Activated T-helper 1 cell treated with anti-CD3 and anti-CD28 coated beads, Interleukin-12 subunit alpha, Interleukin-12 subunit beta, Interleukin-2, Interleukin-4 antibody, amounts not matched to agents 30 ng/mL and 10 ng/mL and 1 ng/mL, durations not matched to agents 14 hours and 24 hours and 36 hours (primary cell): ENCODE measurements at regions not wholly inside any gene's neighbourhood (a gene's known extent, or its start where the extent isn't known, plus 50 kb on each side); places are given as distances from the start of the nearest gene placed in this dataset.

Experiments used
- DNase-seq: peaks from one replicate; pipeline ENCODE4 v3.0.0; 2021; ENCODE audit warnings: low spot score
- H3K27ac Mint-ChIP-seq: one replicate; pipeline ENCODE4 v1.8.0; 2021; ENCODE audit warnings: mild to moderate bottlenecking, mixed read lengths
- H3K27me3 Mint-ChIP-seq: one replicate; pipeline ENCODE4 v1.8.0; 2022; ENCODE audit warnings: mild to moderate bottlenecking, moderate library complexity, mixed read lengths; ENCODE audit not compliant: insufficient read depth
- H3K36me3 Mint-ChIP-seq: one replicate; pipeline ENCODE4 v1.8.0; 2021; ENCODE audit warnings: low read depth, mixed read lengths
- H3K4me1 Mint-ChIP-seq: one replicate; pipeline ENCODE4 v1.8.0; 2021; ENCODE audit warnings: low read depth, mixed read lengths
- H3K4me3 Mint-ChIP-seq: one replicate; pipeline ENCODE4 v1.8.0; 2021; ENCODE audit warnings: mild to moderate bottlenecking, moderate library complexity, mixed read lengths
- H3K9me3 Mint-ChIP-seq: one replicate; pipeline ENCODE4 v1.8.0; 2021; ENCODE audit warnings: mixed read lengths
- intact Hi-C: fragments of 100-400 bp; cut with micrococcal nuclease; formaldehyde crosslinking; loops from one replicate; pipeline ENCODE4 v1.15.1; 2024

DNA sequence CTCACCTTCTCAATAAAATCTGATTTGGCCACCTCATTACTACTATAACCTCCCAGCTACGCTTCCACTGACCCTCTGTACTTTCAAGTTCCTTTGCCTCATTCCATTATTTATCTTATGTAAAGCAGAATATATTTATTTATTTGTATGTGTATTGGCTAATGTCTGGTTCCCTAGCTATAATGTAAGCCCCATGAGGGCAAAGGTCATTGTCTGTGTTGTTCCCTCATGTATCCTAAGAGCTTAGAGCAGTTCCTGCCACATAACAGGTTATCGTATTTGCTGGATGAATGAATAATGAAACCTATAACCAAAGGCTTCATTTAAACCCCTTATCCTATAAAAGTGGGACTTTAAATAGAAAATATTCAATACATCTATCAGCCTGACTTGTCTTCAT is 77.9 kb upstream of the DPT start:
- Mint-ChIP-seq H3K4me1 (no peaks in the 10 kb centered on the region), H3K27me3 (peaks cover 5% of the 10 kb centered on the region), H3K27ac (no peak overlapping the region), H3K9me3 (no peaks in the 10 kb centered on the region), H3K36me3 (no peaks in the 10 kb centered on the region), H3K4me3 (no peak overlapping the region)
- no peak for DNase-seq
- intact Hi-C loops: no loop called here

- Mint-ChIP-seq H3K27ac (no peak overlapping the region), H3K9me3 (no peaks in the 10 kb centered on the region), H3K4me3 (no peak overlapping the region), H3K4me1 (no peaks in the 10 kb centered on the region), H3K27me3 (peaks cover 7% of the 10 kb centered on the region), H3K36me3 (no peaks in the 10 kb centered on the region)
- intact Hi-C loops: no loop called here
- DNase-seq: no peak
Measured at GRCh38 chr1:168811176-168811575, 82.2 kb upstream of the DPT start.

- no peak overlapping the region for H3K27ac Mint-ChIP-seq
- peaks cover 13% of the 10 kb centered on the region for H3K4me1 Mint-ChIP-seq
- peaks cover 15% of the 10 kb centered on the region for H3K27me3 Mint-ChIP-seq
- no peak for DNase-seq
- no peaks in the 10 kb centered on the region for H3K9me3 Mint-ChIP-seq
- H3K36me3 Mint-ChIP-seq: no peaks in the 10 kb centered on the region
- intact Hi-C loops: loop anchor here (5.0 kb wide), 2 partner anchors 288 to 377 kb away; partner anchors contain the start of gene ATP1B1
- no peak overlapping the region for H3K4me3 Mint-ChIP-seq
Measured at GRCh38 chr1:168819668-168820067, 90.7 kb upstream of the DPT start.

- H3K27me3 Mint-ChIP-seq: peaks cover 13% of the 10 kb centered on the region
- no peak overlapping the region for H3K27ac Mint-ChIP-seq
- no peak overlapping the region for H3K4me3 Mint-ChIP-seq
- H3K4me1 Mint-ChIP-seq: peaks cover 13% of the 10 kb centered on the region
- no peaks in the 10 kb centered on the region for H3K9me3 Mint-ChIP-seq
- DNase-seq: no peak
- no peaks in the 10 kb centered on the region for H3K36me3 Mint-ChIP-seq
- intact Hi-C loops: loop anchor here (5.0 kb wide), 2 partner anchors 286 to 379 kb away; partner anchors contain the start of gene ATP1B1
Measured at GRCh38 chr1:168821434-168821833, 92.4 kb upstream of the DPT start.

- intact Hi-C loops: loop anchor here (5.0 kb wide), 2 partner anchors 284 to 381 kb away; partner anchors contain the start of gene ATP1B1
- DNase-seq: no peak
- no peaks in the 10 kb centered on the region for H3K9me3 Mint-ChIP-seq
- H3K27ac Mint-ChIP-seq: no peak overlapping the region
- no peaks in the 10 kb centered on the region for H3K36me3 Mint-ChIP-seq
- no peak overlapping the region for H3K4me3 Mint-ChIP-seq
- H3K27me3 Mint-ChIP-seq: peaks cover 13% of the 10 kb centered on the region
- peaks cover 13% of the 10 kb centered on the region for H3K4me1 Mint-ChIP-seq
Measured at GRCh38 chr1:168822911-168823310, 93.9 kb upstream of the DPT start.

GRCh38 chr1:168823988-168824387 is 95.0 kb upstream of the DPT start:
- peaks cover 10% of the 10 kb centered on the region for H3K27me3 Mint-ChIP-seq

DNA sequence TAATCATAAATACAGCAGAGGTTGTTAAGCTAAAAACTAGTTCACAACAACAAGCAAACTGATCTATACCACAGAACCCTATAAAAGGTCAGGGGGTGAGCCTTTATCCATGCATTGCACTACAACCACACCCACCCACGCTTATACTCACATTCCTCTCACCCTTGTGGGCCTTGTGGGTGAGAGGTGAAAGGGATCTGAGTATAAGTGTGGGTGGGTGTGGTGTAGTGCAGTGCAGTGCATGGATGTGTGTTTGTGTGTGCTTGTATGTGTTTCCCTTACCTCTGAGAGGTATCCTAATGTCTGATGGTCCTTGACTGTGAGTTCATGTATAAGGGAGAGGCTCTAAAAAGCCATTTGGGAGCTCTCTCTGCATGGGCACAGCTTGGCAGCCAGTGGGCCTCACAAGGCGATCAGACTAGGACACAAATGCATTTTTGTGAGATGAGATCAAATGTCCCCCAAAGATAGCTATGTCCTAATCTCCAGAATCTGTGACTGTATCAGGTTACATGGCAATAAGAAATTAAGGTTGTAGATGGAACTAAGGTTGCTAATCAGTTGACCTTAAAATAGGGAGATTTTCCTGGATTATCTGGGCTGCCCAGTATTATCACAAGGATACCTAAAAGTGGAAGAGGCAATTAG is 95.5 kb upstream of the DPT start:
- peaks cover 5% of the 10 kb centered on the region for H3K27me3 Mint-ChIP-seq
- no peaks in the 10 kb centered on the region for H3K9me3 Mint-ChIP-seq
- intact Hi-C loops: loop anchor here (5.0 kb wide), 2 partner anchors 283 to 382 kb away; partner anchors contain the start of gene ATP1B1
- H3K27ac Mint-ChIP-seq: no peak overlapping the region
- H3K36me3 Mint-ChIP-seq: no peaks in the 10 kb centered on the region
- H3K4me3 Mint-ChIP-seq: no peak overlapping the region
- no peak for DNase-seq
- peaks cover 13% of the 10 kb centered on the region for H3K4me1 Mint-ChIP-seq

More at GRCh38 chr1:168823988-168824387, 95.0 kb upstream of the DPT start:
- no peak overlapping the region for H3K27ac Mint-ChIP-seq
- no peaks in the 10 kb centered on the region for H3K36me3 Mint-ChIP-seq
- no peak for DNase-seq
- intact Hi-C loops: loop anchor here (5.0 kb wide), 2 partner anchors 283 to 382 kb away; partner anchors contain the start of gene ATP1B1
- peaks cover 13% of the 10 kb centered on the region for H3K4me1 Mint-ChIP-seq
- H3K4me3 Mint-ChIP-seq: no peak overlapping the region
- H3K9me3 Mint-ChIP-seq: no peaks in the 10 kb centered on the region

DNA sequence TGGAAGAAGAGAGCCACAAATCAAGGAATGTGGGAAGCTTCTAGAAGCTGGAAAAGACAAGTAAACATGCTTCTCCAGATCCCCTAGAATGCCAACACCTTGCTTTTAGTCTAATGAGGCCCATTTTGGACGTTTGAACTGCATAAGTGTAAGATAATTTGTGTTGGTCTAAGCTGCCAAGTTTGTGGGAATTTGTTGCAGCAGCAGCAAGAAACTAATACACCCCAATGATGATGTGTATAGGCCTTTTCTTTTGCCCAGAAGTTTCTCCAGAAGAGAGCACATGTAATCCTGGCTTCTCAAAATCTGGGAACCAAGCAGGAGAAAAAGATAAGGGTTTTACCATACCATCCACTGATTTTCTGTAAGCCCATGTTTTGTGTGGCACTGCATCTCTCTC is 96.1 kb upstream of the DPT start:
- H3K27me3 Mint-ChIP-seq: peaks cover 4% of the 10 kb centered on the region
- H3K27ac Mint-ChIP-seq: no peak overlapping the region
- no peaks in the 10 kb centered on the region for H3K9me3 Mint-ChIP-seq
- no peak for DNase-seq
- no peaks in the 10 kb centered on the region for H3K36me3 Mint-ChIP-seq
- no peak overlapping the region for H3K4me3 Mint-ChIP-seq
- peaks cover 13% of the 10 kb centered on the region for H3K4me1 Mint-ChIP-seq
- intact Hi-C loops: no loop called here

DNA sequence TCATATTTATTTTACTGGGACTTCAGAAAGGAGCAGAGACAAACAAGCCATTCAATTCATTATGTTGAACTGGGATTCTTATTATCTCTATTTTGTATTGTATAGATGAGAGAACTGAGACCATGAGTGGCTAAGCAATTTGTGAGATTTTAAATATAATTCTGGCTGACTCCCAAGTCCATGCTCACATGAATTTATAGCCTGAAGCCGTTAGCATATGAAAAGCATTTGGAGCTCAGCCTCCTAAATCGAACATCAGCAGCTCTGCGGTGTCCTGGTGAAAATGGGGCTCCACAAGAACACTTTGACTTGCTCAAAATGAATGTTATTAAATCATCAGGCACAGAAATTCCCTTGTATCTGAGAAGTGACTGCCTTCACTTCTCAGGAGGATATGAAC is 96.8 kb upstream of the DPT start:
- H3K4me1 Mint-ChIP-seq: peaks cover 13% of the 10 kb centered on the region
- no peak overlapping the region for H3K4me3 Mint-ChIP-seq
- no peaks in the 10 kb centered on the region for H3K36me3 Mint-ChIP-seq
- peaks cover 4% of the 10 kb centered on the region for H3K27me3 Mint-ChIP-seq
- intact Hi-C loops: no loop called here
- DNase-seq: no peak
- H3K9me3 Mint-ChIP-seq: no peaks in the 10 kb centered on the region
- H3K27ac Mint-ChIP-seq: no peak overlapping the region

DNA sequence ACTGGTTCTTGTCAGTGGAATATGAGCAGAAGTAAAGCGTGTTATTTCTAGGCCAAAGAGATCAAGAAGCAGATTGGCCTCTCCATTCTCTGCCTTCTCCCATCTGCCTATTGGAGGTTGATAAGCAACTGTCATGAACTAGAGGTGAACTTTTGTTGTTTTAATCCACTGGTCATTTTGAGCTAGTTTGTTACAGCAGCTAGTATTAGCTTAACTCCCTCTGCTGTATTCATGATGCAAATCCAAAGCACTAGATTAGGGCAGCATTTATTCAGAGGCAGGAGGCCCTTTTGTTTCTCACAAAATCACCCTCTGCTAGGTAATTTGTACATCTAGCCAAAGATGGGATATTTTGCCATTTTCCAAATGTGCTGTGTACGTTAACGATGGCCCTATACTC is 97.3 kb upstream of the DPT start:
- intact Hi-C loops: no loop called here
- Mint-ChIP-seq H3K4me3 (no peak overlapping the region), H3K27me3 (peaks cover 4% of the 10 kb centered on the region), H3K4me1 (peaks cover 11% of the 10 kb centered on the region), H3K9me3 (no peaks in the 10 kb centered on the region), H3K27ac (no peak overlapping the region), H3K36me3 (no peaks in the 10 kb centered on the region)
- DNase-seq: no peak

GRCh38 chr1:168827557-168827956 is 98.6 kb upstream of the DPT start:
- Mint-ChIP-seq H3K36me3 (no peaks in the 10 kb centered on the region), H3K4me3 (no peak overlapping the region), H3K9me3 (no peaks in the 10 kb centered on the region)

GRCh38 chr1:168829876-168830275 is 100.9 kb upstream of the DPT start:
- no peak for DNase-seq
- H3K27ac Mint-ChIP-seq: no peak overlapping the region
- no peak overlapping the region for H3K4me3 Mint-ChIP-seq
- no peaks in the 10 kb centered on the region for H3K9me3 Mint-ChIP-seq
- peaks cover 6% of the 10 kb centered on the region for H3K4me1 Mint-ChIP-seq
- H3K36me3 Mint-ChIP-seq: no peaks in the 10 kb centered on the region
- peaks cover 5% of the 10 kb centered on the region for H3K27me3 Mint-ChIP-seq
- intact Hi-C loops: no loop called here

More at GRCh38 chr1:168827557-168827956, 98.6 kb upstream of the DPT start:
- Mint-ChIP-seq H3K27ac (no peak overlapping the region), H3K27me3 (peaks cover 7% of the 10 kb centered on the region), H3K4me1 (peaks cover 7% of the 10 kb centered on the region)
- intact Hi-C loops: no loop called here
- no peak for DNase-seq

DNA sequence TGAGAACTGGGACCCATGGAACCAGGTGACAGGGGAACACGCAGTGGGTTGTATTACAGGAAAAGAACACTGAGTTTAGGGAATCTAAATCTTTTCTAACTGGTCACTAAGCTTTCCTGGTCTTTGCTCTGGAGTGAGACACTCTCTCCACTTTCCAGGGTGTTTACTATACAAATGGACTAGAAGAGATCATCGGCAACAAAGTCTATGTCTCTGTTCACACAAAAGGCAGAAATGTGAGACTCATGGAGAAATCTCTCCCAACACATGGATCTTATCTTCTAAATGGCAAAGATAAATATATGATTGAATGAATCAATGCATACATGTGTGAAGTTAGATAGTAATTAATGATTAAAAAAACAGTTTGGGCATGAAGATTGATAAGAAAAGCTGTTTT is 101.6 kb upstream of the DPT start:
- no peak overlapping the region for H3K27ac Mint-ChIP-seq

More for the DNA sequence above, 101.6 kb upstream of the DPT start:
- DNase-seq: no peak
- Mint-ChIP-seq H3K27me3 (peaks cover 5% of the 10 kb centered on the region), H3K4me3 (no peak overlapping the region), H3K36me3 (no peaks in the 10 kb centered on the region), H3K4me1 (peaks cover 6% of the 10 kb centered on the region), H3K9me3 (no peaks in the 10 kb centered on the region)
- intact Hi-C loops: no loop called here
